ENCODE measurements at regions not wholly inside any gene's neighbourhood (a gene's known extent, or its start where the extent isn't known, plus 50 kb on each side); places are given as distances from the start of the nearest gene placed in this dataset.

DNA sequence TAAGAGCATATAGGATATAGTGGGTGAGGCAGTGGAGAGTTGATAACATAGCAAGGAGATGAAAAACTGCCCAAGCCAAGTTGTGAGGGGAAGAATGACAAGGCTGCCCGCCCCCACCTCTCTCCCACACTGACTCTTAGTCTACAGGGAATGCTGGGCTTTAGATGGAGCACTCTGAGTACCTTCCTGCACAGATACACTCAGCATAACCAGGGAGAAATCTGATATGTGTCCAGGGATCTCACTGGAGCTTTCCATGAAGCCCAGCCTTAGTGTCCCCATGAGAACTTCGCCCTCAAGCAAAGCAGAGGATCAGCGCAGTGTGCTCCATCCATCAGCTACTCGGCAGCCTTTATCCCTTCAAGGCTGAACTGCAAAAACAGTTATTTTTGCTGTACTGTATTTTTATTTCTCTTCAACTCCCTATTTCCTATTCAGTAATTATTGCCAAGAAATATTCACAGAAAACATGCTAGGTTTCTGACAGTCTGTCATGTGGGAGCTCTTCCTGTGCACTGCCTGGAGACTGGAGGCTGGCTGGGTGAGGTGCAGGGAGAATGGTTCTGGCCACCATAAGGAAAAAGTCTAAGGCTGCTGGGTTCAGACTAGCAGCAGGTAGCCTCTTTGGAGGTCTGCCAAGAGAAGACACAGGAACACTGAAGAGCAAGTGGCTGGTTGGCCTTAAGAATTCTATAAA, 475.2 kb upstream of the PPP2R3A start:
- DNase-seq, result no peak

DNA sequence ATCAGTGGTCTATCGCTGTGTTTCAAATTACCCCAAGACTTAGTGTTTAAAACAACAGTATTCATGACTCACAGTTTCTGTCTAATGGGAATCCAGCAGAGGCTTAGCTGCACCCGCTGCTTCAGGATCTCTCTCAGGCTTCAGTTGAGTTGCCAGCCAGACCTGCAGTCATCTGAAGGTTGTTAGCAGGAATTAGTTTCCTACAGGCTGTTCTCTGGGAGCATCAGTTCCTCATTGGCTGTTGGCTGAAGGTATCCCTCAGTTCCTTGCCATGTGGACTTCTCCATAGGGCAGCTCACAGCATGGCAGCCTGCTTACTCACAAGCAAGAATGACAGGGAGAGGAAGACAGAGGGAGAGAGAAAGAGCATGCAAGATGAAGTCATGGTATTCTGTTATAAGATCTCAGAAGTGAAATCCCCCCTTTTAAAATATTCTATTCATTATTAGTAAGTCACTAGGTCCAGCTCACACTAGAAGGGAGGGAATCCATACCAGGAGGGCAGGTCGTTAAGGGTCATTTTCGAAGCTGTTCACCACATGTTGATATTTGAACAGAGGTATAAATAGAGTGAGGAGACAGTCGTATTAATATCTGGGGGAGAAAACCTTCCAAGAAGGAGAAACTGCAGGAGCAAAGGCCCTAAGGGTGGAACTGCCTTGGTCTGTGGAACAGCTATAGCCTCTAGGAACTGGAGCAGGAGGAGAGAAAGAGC, 473.9 kb upstream of the PPP2R3A start:
- DNase-seq, result no peak

DNA sequence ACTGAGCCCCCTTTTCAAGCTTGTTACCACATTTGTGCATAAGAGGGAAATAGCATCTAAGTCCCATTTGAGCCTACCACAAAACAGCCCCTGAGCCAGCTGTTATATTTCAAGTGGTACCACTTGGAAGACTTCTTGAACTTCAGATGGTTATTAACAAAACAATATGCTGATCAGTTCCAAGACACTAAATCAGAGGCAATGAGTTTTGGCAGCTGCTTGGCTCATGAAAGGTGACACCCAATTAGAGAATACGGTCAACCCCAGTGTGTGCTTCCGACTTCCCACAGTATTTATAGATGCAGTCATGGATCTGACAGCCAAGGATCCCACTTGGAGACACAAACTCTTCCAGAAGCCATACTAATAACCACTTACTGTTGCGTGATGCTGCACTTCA, 469.6 kb upstream of the PPP2R3A start:
- no peak for DNase-seq

DNA sequence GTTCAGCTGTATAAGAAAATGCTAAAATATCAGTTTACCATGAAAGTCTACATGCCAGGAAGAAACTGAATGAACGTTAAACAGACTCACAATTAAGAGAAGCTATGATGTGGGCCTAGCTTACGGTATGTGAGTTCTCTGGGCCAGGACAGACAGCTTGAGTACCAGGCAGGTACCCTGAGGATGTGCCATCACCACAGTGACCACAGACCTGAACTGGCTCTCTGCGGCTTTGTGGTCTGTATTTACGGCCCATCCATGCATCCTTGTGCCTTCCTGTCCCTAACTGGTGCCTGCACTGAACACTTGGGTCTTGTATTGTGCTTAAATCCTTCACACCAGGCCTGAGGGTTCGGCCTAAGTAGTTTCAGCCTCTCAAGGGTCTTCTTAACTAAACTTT, 467.5 kb upstream of the PPP2R3A start:
- DNase-seq, result no peak

DNA sequence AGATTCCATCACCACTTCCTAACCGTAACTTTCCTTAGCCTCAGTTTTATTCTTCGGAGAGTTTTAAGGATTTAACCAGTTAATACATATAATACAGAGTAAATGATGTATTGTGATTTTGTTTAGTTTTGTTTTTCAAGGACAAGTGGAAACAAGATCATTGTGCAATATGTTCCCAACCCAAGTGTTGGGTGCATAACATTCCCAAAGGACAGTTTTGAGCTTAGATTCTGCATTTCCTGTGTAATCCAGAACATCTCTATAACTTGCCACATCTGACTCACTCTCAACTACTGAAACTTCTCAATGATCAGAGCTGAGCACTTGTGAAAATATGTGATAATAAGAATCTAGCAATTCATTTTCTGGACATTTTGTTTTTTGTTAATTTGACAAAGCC, 466.1 kb upstream of the PPP2R3A start:
- DNase-seq, result no peak

DNA sequence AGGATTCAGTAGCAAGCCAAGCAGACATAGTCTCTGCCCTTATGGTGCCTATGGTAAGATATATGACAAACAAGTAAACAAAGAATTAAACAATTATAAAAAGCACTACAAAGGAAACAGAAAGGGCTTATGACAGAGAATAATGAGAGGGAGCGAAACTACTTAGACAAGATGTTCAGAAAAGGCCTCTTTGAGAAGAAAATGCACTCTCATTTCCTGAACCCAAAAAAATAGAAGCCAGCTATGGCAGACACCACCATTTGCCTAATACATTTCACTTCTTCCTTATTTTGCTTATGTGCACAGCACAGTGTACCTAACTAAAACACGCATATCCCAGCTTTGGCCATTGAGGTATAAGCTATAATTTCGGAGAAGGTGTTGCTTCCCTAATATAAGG, 465.5 kb upstream of the PPP2R3A start:
- no peak for DNase-seq

DNA sequence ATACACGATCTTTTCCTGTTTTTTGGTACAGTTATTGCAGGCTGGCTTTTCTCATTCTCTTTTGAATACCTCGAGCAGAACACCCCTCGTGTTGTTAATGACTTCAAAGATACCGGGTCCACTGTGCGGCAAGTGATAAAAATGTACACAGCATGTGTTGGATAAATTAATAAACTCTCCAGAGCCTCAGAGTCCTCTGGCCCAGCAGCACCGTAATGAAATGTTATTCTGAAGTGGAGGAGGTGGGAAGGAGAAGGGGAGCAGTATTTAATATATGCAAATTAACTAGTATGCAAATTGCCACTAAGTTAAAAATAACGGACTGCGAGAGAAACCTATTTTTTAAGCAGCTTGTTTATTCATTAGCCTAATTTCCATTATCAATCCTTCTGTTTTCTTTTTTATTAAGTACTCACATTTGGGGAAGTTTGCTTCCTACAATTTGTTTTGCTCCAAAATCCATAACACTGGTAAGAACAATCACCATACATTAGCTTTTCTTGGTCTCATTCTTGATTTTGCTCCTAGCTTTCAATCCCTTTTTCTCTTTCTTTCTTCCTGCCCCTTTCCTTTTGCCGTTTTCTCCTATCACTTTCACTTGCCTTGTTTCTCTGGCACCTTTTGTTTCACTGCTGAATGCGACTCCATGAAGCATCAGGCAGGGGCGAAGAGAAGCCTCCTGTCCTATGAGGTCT, 462.3 kb upstream of the PPP2R3A start:
- DNase-seq, result no peak

DNA sequence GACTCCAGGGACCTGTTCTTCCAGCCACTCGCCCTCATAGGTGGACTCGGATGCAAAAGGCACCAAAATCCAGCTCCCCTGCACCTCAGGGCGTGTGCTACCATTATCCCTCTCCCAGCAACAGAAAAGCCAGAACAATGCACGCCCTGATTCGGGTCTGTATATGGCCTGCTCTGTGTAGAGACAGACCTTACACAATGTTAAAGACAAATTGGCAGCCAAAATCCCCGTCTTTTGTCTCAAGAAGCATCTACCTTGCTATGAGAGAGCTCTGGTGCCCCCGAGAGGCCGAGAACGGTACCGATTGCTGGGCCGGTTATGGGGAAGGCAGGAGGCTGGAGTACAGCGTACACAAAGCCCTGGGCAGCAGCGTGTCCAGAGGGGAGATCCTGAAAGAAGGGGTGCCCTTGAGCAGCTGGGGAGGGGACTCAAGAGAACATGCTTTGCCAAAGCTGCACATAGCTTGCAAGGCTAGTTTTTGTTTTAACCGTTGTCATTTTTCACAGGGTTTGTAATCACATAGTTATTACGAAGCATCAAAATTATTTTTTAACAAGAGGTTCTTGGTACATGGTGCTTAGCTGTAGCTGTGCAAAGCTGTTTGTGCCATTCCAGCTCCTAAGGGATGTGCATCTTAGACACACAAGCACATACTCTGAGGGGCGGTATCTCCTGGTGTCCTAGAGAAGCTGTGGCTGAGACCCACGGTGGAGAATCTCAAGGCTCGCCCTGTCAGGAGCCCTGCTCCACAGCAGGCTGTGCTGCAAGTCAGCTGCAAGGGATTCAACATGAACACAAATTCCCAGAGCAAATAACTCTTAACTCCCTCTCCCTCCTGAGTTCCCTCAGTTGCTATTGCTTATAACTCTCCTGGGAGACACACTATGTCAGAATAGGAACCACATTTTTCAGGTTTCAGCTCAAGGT, 461.5 kb upstream of the PPP2R3A start:
- DNase-seq, result no peak

DNA sequence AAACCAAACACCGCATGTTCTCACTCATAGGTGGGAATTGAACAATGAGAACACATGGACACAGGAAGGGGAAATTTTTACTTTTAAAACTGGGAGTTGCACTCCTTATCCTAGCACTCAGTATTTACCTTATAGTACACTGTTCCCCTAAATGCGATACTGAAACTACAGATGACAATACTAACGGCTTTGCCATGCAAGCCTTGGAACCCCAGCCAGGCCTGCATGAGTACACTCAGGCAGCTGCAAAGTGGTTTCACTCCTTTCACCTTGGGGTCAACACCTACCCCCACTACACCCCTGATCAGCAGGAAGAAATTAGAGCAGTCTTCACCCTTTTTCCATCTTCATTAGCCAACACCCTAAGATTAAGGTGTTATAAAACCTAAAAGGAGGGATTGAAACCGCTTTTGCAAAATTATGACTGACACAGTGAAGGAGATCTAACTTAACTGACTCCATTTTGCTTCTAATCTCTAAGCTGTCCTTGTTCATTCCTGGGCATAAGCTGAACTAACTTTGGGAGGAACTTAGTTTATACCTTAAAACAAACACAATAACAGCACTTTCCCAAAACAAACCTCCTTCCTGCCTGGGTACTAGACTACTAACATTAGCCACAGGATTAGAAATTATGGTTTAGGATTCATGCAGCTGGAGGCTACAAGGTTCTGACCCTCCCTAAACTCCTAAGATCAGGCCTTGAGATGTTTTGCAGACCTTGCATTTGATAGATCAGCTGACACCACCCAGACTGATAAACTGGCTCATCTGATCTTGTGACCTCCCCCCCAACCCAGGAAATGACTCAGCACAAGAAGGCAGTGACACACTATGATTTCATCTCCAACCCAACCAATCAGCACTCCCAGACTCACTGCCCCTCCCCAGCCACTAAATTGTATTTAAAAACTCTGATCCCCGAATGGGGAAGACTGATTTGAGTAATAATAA, 452.1 kb upstream of the PPP2R3A start:
- DNase-seq, result no peak

DNA sequence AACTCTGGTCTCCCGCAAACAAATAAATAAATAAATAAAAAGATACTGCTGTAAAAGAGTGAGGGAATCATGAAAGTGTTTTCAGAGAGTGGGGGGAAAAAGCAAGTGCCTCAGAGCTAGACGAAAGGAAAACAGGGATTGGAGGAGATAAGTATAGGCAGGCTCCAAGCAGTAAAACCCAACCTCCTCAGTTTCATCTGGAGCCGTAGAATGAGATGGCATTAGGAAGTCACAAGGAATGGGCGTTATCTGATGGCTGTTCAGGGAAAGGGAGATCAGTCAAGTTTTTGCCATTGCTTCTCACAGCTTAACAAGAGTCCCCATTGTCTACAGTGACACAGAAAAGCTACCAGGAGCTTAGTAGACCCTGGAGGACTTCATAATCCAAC, 451.5 kb upstream of the PPP2R3A start:
- DNase-seq, result no peak

DNA sequence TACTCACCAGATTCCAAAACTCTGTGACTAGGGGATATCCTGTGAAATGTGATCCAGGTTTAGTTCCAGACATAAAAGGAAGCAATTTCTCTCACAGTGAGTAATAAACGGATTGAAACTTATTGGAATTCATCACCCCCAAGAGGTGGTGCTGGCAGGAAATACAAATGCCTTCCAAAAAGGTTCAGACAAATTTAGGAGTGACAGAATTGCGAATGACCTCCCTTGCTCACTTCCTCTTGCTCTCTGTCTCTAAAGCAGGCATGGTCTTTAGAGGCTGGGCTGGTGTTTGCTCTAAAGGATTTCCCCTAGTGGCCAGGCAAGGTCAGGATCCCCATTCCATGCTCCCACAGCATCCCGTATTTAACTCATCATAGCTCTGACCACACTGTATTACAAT, 449.4 kb upstream of the PPP2R3A start:
- DNase-seq, result no peak

DNA sequence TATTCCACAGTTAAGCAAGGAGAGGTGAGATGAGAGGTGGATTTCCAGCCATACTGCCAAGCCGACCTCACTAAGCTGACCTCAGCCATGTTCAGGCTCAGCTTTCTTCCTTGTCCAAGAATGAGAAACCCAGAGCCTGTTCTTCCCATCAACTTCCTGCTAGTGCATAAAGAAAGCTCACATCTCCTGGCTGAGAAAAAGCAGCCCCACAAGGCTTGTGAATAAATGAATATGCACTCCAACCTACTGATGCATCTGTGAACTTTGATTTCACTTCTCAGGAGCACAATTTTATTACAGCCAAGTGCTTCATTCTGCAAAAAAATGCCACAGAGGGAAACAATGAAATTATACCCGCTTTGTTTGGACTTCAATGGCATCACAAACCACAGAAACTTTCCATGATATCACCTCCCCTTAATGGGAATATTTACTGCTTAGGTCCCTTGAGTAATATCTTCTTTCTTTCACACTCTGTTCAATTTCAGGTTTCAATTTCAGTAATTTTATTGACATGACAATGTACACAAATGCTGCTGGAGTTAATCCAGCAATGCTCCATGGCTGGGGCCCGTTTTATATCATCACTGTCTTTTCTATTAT, 437.0 kb upstream of the PPP2R3A start:
- DNase-seq, result no peak

DNA sequence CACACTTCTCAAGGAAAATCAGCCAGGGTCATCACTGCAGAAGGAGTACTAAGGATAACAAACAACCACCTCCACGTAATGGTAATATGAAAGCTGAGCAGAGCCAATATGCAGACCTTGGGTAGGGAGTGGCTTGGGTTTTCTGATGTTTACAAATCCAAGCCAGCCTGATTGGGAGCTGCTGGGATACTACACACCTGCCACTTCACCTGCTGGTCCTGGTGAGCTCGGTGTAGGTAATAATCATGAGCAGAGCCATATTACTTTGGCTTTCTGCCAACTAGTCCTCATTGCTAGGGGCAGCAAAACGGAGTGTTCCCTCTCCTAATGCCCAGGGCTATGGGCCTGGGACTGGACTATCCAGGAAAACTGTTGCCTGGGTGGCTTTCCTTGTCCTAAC, 433.5 kb upstream of the PPP2R3A start:
- no peak for DNase-seq

DNA sequence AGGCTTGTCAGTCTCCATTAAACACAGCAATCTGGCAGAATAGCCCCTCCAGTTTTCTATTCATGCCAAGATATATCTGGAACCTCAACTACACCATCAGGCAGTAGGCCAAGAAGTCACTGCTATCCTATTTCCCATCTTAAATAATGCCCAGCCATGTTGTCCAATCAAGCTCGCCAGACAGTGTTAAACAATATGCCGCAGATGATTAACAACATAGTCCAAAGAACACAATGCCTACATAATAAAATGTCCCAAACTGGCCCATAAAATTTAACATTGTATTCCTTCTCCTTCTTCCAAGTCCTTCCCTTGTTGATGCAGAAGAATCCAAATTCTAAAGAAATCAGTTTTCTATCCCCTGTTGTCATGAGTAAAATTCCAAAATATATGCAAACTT, 427.4 kb upstream of the PPP2R3A start:
- DNase-seq, result no peak

DNA sequence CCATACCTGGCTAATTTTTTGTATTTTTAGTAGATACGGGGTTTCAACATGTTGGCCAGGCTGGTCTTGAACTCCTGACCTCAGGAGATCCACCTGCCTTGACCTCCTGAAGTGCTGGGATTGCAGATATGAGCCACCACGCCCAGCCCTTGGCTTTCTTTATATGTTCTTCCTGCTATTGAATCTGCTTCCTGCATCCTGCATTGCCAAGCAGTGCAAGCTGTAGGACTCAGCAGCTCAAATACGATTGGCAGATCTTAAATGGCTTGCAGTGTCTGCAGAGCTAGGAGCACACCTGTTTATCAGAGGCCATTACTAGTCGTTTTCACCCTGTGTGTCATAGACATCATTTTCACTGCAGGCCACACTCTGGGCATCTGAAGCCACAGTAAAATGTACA, 426.2 kb upstream of the PPP2R3A start:
- no peak for DNase-seq

DNA sequence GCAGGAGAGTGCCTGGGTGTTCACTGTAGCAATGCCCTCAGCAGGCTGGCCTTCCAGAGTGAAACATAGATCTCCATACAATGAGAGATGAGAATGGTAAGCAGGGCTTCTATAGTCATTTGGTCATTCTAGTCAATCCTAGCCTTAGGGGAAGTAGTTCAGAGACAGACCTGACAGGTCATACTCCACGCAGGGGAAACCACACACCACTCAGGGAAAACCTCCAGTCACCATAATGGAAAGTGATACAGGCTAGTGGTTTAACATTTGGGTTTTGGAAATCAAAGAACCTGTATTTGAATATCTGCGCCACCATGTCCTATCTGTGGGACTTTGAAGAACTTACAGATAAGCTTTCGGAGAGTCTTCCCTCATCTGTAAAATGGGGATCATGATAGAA, 425.7 kb upstream of the PPP2R3A start:
- no peak for DNase-seq

DNA sequence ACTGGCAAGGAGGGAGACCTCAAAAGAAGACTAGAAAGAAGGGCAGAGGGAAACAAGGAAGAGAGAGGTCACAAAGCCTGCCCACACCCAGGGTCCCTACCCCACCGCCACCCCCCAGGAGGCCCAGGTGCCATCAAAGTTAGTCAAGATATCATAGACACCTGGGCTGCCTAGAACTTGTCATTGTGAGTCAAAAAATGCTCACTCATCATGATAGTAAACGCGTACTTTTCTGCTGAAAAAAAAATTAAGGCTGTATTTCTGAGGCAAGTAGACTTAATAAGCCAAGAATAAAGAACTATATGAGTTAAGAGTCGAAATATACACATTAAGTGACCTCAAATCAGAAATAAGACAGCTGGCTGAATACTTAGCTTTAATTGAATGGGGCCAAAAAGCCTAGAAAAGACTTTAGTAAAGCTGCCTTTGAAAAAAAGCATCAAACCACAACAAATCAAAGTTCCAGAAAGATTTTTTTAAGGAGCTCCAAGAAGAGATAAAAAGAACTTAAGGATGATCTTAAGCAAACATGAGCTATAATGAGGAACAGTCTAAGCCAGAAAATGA, 415.5 kb upstream of the PPP2R3A start:
- DNase-seq, result no peak

DNA sequence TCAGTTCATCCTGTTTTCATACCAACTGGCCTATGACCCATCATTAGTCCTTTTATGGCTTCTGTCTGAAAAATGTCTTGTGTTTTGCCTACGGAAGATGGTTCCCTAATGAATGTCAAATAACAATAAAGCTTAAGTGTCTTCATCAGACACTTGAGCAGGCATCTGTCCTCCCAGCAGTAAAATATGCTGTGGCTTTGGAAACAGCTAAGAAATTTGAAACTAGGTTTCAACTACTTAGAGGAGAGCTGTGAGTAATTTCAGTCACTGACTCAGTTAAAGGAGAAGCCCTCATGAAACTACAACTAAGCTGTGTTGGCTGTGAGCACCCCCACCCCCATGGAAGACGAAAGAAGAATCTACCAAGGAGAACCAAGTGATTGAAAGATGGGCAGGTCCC, 409.4 kb upstream of the PPP2R3A start:
- DNase-seq, result no peak

DNA sequence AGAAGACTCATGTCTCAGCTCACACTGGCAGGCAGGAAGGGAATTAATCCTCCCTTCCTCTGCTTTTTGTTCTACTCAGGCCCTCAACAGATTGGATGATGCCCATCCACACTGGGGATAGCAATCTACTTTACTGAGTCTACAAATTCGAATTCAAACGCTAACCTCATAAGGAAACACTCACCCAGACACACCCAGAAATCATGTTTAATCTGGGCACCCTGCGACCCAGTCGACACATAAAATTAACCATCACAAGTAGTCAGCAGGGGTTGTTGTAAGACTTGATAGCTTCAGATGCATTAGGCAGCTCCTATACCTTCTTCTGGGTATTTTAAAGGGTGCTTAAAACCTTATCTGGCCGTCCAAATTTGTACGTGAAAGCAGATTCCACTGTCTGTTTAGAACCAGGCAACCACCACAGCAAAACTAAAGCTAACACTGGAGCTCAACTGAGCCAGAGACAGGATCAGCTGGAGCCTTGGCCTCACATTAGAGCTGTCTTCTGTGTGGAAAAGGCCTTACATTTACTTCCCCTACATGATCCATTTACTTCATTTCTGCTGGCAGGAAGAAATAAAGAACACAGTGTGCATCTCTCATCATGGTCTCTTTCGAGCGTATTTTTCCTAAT, 407.3 kb upstream of the PPP2R3A start:
- DNase-seq, result no peak

DNA sequence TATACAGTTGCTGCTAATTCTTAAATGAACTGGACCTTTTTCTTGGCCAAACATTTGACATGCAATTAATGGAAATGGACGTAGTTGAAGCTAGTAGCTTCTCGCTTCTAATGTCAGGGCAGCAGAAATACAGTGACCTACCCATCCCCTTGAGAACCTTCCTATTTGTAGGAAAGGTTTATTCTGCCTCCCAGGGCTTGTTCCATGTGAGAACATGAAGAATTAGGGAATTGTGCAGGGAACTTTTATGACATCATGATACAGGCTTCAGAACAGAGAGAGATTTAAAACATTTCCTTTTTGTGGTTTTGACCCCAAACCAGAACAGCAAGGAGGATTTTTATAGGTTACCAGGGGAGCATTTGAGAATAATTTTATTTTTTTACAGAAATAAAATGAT, 406.6 kb upstream of the PPP2R3A start:
- no peak for DNase-seq

DNA sequence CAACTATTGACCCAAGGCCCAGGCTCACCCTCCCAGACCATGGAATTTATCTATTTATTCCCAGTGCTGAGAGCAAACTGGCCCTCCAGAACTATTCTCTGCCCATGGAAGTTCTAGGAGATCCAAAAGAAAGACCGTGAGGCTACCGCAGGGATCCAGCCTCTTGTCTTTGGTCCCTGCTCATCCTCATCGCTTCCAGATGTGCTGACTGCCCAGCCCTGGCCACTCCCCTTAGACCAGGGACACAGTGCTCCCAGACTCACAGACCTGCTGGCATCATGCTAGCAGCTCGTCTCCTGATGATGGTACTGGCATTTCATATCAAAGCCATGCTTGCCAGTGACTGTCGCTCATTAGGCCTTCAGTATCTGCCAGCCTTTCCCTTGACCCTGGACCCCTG, 405.7 kb upstream of the PPP2R3A start:
- DNase-seq, result no peak

Measured in effector CD8-positive, alpha-beta T cell (primary cell).